HG03558 (cell line): ENCODE measurements at regions not wholly inside any gene's neighbourhood (a gene's known extent, or its start where the extent isn't known, plus 50 kb on each side); places are given as distances from the start of the nearest gene placed in this dataset.
"Not testable (repeated sequence)": the region's sequence is repeated elsewhere in the genome, so short reads cannot be mapped to it uniquely, and the experiment has no call there.

ENCODE experiments used
- ATAC-seq: cut with Tn5 transposase; IDR thresholded peaks from one replicate; pipeline ENCODE4 v1.9.1; 2021; ENCODE audit warnings: moderate number of reproducible peaks; ENCODE audit not compliant: unreplicated experiment; ENCODE audit errors: extremely low read depth

GRCh38 chr10:37067576-37067975 lies 57.8 kb upstream of the ANKRD30A start:
- ATAC-seq, result no peak

GRCh38 chr10:37062296-37062695 lies 63.1 kb upstream of the ANKRD30A start:
- not testable (repeated sequence) for ATAC-seq

GRCh38 chr10:37057261-37057660 lies 68.1 kb upstream of the ANKRD30A start:
- no peak for ATAC-seq

- ATAC-seq, result no peak
Observed at GRCh38 chr10:37053476-37053875, 71.9 kb upstream of the ANKRD30A start.

- not testable (repeated sequence) for ATAC-seq
Observed at GRCh38 chr10:37049982-37050381, 75.4 kb upstream of the ANKRD30A start.

- not testable (repeated sequence) for ATAC-seq
Observed at GRCh38 chr10:37044319-37044718, 81.1 kb upstream of the ANKRD30A start.

GRCh38 chr10:37035853-37036252 lies 89.5 kb upstream of the ANKRD30A start:
- no peak for ATAC-seq

- ATAC-seq, result no peak
Observed at GRCh38 chr10:37015498-37015897, 109.9 kb upstream of the ANKRD30A start.

GRCh38 chr10:37010741-37011140 lies 114.7 kb upstream of the ANKRD30A start:
- ATAC-seq, result no peak

GRCh38 chr10:37008276-37008675 lies 117.1 kb upstream of the ANKRD30A start:
- ATAC-seq, result not testable (repeated sequence)

GRCh38 chr10:37003126-37003525 lies 122.3 kb upstream of the ANKRD30A start:
- ATAC-seq, result no peak

- ATAC-seq, result not testable (repeated sequence)
Observed at GRCh38 chr10:36995806-36996205, 129.6 kb upstream of the ANKRD30A start.

GRCh38 chr10:36994886-36995285 lies 130.5 kb upstream of the ANKRD30A start:
- ATAC-seq, result no peak

- no peak for ATAC-seq
Observed at GRCh38 chr10:36989233-36989632, 136.2 kb upstream of the ANKRD30A start.

- ATAC-seq, result no peak
Observed at GRCh38 chr10:36946598-36946997, 178.8 kb upstream of the ANKRD30A start.

- ATAC-seq, result no peak
Observed at GRCh38 chr10:36943544-36943943, 181.9 kb upstream of the ANKRD30A start.

- no peak for ATAC-seq
Observed at GRCh38 chr10:36942616-36943015, 182.8 kb upstream of the ANKRD30A start.

GRCh38 chr10:36903040-36903439 lies 222.4 kb upstream of the ANKRD30A start:
- ATAC-seq, result no peak

- no peak for ATAC-seq
Observed at GRCh38 chr10:36899652-36900051, 225.7 kb upstream of the ANKRD30A start.

GRCh38 chr10:36888925-36889573 lies 236.3 kb upstream of the ANKRD30A start:
- ATAC-seq, result peak; percentile 80

- no peak for ATAC-seq
Observed at GRCh38 chr10:36886303-36886891, 239.0 kb upstream of the ANKRD30A start.

GRCh38 chr10:36885746-36886145 lies 239.7 kb upstream of the ANKRD30A start:
- no peak for ATAC-seq
